ENCODE measurements at regions not wholly inside any gene's neighbourhood (a gene's known extent, or its start where the extent isn't known, plus 50 kb on each side); places are given as distances from the start of the nearest gene placed in this dataset.

DNA sequence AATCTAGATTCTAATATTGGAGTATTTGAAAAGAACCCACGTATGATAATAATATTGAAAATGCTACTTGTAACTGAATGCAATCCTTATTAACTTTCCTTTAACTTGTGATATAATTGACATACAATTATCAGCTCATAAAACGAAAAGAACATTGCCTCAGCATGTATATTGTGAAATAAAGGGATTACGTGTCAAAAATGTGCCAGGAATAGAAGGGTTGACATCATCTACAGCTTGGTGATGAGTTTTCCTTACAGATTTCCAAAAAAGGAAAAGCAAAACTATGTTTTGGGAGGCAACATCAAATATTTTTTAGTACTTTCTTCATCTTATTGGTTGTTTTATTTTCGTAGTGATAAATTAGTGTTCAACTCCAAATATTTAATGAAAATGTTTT lies 266.0 kb upstream of the PTGER4 start:
- DNase-seq (ENCODE audit: low read depth): no peak

DNA sequence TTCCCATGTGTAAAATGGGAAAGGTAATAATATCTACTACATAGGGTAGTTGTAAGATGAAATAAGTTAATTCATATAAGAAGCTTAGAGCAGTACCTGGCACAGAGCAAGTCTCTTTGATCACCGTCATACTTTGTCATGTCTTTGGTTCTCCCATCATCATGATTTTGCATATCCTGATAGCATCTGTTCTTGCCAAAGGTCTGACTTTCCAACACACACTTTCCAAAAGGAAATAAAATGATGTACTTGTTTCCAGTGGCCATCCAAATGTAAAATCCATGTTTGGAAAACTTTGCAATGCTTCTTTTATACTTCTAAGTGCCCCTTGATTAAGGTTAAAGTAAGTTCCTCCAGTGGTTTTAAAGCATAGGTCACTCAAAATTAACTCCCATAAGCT lies 266.9 kb upstream of the PTGER4 start:
- DNase-seq (ENCODE audit: low read depth): no peak

DNA sequence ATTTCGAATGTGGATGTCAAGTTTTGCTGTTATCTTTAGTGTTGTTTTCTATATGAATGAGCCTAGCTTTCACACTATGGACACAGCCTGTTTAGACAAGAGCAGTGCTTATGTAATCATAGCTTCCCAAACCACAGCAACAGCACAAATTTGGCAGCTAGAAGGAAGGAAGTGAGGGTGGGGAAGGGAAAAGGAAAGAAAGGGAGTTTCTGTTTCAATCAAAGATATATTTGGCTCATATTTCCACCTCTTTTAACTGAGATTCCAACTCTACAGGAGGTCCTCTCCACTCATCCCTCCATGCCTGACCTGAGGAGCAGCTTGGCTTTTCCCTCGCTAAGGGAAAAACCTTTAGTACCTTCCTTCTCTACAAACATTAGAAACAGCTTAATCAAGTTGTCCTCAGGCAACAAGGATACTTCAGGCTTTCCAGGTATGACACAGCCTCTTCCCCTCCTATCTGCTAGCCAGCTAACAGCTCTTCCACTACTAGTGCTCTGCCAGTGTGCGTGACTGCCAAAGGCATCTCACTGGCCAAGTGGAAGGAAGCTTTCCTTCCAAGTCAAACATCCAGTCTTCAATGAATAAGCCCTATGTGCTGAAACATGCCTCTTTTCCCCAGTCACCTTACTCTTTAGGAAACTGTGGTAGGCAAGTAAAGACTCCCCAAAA lies 268.6 kb upstream of the PTGER4 start:
- no peak for DNase-seq (ENCODE audit: low read depth)

DNA sequence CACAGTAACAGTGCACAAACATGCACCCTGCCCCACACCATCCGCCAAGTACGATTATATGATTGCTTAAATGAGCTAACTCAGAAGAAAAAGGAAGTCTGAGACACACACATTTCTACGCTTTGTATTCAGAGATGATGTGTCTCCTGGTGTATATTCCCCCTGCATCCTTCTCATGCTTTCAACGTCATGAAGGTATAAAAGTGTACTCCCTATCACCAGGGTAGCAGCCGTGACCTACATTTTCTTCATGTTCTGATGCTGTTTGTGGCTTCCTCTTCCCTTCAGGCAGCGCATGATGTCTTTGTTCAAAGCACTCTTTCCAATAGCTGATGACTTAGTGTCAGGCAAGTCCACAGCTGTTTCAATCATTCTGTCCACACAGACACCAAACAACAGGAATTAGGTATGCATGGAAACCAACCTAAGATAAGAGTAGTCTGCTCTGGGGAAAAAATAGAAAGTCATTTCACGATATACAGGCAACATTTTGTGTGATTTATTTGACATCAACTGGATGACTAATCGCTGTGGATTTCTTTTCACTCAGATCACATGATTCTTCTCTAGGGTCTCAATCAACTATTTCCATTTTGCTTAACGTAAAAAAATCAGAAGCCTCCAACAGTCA lies 269.4 kb upstream of the PTGER4 start:
- DNase-seq (ENCODE audit: low read depth): peak; percentile 41

DNA sequence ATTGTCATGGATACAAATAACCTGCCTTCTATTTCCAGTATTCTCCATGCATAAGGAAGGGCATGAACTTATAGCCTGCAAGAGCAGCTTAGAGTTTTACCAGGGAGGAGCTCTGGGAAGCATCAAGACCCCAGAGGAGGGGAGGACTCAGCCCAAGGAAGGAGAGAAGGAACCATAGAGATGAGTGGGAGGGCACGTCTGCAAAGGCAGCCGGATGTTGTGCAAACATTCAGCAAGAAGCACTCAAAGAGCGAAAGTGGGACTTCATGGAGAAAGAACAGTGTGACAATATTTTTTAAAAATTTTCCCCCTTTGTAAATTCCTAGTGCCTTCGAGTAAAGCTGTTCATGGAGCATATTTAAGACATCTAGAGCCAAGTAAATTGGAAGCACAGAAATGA lies 270.1 kb upstream of the PTGER4 start:
- DNase-seq (ENCODE audit: low read depth): no peak

DNA sequence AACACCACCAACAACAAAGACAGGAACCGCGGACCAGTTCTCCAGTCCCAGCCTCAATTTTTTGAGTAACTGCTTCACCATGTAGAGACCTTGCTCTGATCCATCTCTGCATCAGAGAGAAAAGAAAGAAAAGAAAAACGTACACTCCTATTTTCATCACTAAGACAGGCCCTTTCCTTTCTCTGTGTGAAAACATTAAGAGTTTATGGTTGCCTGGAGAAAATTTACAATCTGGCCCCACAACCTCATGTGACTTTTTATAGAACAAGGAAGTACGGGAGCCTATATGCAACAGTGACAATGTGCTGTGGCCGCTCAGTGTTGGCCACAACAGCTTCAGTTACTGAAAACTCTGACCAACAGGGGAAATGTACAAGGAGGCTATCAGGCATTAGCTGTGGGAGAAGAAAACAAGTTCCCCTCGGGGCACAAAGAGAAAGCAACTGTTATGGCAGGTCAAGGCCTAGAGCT lies 272.9 kb upstream of the PTGER4 start:
- no peak for DNase-seq (ENCODE audit: low read depth)

DNA sequence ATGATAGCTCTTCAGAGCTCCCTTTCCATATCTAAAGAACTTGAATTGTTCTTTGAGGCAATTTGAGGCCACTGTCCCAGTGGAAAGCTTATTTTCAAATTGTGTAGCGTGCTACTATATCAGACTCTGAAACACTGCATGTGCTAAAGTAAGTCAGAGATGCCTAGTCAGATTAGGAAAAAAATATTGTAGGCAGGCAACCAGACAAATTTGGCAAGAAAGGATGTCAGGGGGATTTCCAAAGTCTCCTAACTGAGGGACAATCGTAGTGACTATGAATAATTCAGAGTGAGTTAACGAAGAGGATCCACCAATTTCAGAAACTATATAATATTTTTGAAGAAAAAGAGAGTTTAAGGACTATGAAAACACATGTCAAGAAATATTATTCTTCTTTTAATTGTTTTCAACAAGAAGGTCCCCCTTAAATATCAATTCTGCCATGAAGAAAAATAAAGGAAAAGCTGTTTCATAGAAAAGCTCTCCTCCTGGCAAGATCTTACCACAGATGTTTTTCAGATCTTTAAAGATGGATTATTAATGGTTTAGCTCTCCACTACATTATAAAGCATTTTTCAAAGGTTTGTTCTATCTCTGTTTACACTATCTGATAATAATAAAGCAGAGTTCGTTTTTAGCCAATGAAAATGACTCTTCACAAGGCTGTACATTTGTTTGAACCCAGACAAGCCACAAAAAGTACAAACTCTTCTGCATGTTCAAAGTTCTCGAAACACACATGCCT lies 273.5 kb upstream of the PTGER4 start:
- DNase-seq (ENCODE audit: low read depth): no peak

DNA sequence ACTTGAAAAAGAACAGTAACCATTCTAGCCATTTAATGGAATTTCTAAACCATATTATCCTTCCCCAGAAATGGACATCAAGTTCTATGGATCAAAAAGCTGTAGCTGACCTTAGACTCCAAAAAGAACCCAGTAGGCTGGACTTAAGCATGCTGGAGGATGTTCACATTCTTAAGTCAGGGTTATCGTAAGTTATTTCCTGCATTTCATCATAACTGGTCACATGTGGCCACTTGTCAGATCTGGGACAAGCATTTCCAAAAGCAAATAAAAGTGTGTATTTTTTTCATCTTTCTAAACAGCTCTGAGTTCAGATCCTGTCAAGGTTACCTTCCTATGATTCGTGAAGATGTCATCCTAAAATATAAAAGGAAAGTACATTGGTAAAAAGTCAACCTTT lies 274.5 kb upstream of the PTGER4 start:
- no peak for DNase-seq (ENCODE audit: low read depth)

DNA sequence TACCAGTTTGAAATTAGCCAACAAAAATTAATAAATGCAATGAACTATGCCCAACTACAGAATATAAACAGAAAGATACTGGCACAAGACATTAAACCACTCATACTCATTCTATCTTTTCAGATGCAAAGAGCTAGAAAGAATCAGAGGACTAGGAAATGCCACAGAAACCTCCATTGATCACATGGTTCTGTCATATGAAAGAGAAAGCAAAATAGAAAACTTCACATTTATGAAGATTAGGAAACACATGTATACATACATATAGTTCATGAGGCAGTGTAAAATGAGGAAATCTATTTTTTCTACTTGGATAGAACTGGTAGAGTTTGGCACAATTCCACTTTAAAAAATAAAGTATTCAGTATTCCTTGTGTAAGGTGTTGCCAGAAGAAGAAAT lies 275.1 kb upstream of the PTGER4 start:
- no peak for DNase-seq (ENCODE audit: low read depth)

DNA sequence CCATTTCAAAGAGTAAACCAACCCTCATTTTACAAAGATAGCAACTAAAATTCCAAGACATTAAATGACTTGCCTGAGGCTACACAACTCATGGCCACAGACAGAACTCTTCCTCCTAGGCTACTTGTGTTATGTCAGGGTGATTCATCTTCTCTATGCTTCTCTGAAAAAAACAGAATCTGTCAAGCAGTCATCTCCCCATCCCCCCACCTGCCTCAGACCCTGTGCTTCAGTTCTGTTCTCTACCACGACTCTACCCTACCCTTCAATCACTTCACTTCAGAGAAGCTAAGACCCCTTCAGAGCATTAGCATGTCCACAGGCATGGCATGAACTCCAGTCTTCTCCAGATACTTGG lies 277.7 kb upstream of the PTGER4 start:
- no peak for DNase-seq (ENCODE audit: low read depth)

DNA sequence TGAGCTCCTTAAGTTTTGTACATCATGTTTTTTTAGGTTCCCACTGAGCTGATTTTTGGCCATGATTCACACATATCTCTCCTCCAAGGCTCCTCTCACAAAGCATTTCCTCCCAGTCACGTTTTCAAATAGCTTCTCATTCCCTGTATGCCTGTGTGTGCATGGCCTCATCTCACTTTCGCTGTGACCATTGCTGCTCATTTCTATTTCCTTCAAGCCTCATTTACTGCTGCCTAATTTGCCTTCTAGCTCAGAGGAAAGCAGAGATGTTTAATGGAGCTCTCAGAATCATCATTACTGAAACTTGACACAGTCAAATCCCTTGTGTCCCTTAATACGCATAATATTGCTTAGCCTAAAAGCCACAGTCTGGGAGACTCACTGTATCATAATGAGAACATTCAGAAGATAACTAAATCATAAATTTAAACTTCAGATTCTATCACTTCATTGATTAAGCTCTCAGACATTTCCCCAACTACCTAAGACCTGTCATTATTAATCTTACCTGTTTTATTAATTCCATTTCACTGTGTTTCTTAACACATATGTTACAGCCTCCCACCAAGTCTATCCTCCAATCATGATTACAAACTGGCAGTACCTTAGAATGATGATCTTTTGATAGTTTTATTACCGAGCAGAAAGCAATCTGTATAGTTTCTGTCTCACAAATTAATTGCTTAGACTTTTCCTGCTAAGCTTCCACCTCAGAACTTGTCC lies 278.3 kb upstream of the PTGER4 start:
- no peak for DNase-seq (ENCODE audit: low read depth)

DNA sequence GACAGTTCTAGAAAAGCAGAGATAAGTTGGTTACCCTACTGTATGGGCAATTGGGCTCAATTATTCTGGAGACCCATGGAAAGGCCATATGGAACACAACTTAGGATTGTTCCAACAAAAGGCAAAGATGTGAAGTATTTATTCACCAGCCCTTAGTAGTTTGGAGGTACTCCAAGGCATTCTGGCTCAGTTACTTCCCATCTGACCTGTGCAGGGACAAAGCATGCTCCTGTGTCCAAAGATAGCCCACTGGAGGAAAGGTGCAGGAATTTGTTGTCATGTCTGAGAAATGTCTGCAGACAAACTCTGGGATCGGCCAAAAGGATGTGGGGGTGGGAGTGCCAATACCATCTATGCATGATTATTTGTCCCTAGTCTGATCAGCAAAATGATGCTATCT lies 279.5 kb upstream of the PTGER4 start:
- DNase-seq (ENCODE audit: low read depth): no peak

DNA sequence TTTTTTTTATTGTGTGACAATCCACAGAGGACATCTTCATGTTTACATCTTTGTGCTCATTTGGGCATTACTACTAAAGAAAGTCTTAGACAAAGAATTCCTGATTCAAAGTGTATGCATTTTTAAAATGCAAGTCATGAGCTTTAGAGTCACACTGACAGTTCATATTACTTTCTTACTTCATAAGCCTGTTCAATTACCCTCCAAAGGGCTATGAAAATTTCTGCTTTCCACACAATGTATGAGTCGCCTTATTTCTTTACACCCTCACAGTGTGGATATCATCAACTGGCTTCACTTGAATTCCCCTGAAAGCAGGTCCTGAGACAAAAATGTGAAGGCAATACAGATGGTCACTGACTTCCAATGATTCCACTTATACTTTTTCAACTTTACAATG lies 280.4 kb upstream of the PTGER4 start:
- no peak for DNase-seq (ENCODE audit: low read depth)

DNA sequence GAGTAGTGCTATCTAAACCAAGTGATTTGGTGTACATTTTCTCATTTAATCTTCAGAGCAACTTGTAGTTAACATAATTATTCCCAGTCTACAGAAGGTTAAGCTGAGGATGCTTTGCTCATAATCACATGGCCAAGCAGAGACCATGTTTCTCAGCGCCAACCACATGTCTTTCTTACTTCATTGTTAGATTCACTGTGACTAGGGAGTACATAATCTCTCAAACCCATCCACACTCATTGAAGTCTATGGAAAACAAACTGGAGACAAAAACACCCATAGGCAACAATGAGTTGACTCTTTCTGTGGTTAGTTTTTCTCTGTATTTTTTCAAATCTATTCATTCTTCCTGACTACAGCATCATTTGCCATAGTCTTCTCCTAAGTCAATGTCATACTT lies 281.7 kb upstream of the PTGER4 start:
- DNase-seq (ENCODE audit: low read depth): no peak

DNA sequence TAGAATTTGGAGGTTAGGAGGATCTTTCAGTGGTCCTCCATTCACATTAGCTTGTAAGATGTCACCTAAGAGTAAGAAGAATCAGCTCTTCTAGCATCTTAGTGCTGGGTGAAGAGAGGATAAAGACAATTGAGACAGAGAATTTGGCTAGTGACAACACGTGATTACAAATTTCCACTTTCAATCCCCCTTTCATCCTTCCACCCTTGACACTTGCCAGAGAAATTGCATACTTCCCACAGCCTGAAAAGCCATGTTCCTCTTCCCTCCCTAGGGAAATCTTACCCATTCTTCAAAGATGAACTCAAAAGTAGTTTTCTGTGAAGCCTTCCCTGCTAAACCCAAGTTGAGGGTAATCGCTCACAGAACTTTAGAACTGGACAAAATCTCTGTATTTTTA lies 282.6 kb upstream of the PTGER4 start:
- DNase-seq (ENCODE audit: low read depth): no peak

DNA sequence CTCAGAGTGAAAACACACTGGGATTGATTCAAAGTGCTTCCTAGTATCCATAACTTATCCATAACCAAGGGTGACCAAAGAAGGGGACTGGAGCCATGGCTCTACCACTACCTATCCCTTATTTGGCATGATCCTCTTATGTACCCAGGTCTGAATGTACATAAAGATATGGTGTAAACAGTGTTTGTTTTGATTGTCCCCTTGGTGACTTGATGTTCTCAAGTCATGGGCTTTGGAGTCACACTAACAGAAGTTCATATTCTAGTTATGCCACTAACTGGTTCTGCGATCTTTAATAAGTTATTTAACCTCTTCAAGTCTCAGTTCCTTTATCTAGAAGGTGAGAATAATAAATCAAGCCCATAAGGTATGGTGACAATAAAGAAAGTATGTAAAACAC lies 283.4 kb upstream of the PTGER4 start:
- DNase-seq (ENCODE audit: low read depth): no peak

DNA sequence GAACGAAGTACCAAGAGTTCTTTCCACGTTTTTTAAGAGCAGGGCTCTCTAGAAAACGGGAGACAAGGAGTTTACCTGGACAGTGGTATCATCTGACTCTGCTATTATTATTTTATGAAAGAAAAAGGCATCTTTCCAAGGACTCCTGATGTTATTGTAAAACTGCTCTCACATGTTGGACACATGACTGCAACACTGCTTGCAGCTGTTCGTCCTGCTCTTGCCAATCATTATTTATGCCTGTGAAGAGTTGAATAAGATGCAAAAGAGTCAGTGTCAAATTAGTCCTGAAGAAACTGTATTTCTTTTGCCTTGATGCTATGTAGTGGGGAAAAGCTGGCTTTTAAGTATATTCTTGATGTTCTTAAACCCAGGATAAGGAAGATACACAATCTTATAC lies 284.5 kb upstream of the PTGER4 start:
- no peak for DNase-seq (ENCODE audit: low read depth)

DNA sequence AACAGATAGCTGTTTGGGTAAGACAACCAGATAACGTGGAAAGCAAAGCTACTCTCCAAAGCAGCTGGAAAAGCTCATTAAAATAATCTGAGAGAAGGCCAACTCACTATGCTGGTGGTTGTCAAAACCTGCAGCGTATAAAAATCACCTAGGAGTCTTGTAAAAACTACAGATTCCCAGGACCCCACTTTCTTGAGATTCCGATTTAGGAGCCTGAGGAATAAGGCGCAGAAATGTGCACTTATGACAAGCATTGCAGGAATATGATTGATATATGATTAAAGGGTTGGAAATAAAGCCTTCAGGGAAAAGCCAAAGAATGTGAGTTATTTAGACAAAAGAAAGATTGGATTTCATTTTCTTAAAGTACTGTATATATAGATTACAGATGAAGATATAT lies 285.0 kb upstream of the PTGER4 start:
- no peak for DNase-seq (ENCODE audit: low read depth)

DNA sequence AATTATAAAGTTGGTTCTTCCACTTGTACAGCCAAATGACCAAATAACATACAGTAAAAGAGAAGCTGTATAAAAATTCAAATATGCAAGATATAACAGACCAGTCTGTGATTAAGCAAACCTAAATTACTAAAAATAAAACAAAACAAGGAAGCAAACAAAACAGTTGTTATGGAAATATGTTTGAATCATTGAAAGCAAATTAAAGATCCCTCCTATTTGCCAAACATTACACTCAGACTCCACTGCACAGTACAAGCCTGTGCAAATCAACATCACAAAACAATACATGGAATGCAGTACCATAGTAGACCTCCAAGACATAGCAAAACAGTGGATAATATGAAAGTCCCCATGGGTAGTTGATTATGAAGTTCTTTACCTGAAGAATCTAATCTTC lies 288.1 kb upstream of the PTGER4 start:
- DNase-seq (ENCODE audit: low read depth): no peak

DNA sequence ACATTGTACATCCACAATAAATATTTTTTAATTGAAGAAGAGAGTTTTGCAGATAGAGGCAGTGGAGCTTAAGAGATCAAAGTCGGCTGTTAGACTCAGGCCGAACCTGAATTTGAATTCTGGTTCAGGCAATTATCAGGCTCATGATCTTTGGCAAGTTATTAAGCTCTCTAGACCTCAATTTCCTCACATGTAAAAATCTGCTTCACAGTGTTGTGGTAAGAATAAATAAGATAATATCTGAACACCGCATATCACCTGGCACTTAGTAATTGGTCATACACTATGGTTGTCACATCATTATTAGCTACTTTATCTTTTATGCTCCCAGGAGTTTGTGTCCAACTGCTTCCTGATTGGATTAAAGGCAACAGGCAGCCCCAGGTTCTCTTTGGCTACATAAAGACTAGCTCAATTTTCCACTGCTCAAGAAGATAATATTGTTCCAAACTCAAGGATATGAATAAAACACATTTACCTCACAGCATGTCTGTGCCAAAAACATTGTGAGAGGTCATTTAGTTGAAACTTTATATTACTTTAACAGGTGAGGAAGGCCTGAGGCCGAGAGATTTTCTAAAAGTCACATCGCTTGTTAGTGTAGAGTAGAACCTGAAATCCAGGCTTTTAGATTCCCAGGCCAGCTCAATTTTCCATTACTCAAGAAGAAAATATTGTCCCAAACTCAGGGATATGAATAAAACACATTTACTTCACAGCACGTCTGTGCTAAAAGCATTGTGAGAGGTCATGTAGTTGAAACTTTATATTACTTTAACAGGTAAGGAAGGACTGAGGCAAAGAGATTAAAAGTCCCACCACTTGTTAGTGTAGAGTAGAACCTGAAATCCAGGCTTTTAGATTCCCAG lies 289.2 kb upstream of the PTGER4 start:
- DNase-seq (ENCODE audit: low read depth): no peak

DNA sequence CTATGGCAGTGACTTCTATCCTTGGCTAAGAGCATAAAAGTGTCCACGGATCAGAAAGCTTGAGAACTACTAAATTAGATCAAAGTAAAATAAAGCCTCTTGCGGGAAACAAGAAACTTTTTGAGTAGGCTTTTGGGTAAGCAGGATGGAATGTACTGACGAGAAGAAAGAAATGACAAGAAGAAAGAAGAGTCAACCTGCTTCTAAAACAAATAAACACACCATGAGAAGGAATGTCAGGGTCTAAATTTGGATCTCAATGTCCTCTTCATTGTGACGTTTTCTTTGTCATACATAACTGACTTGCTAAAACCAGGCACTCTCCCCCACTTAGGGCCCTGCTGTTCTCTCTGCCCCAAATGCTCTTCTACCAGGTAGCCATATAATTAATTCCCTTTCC lies 290.1 kb upstream of the PTGER4 start:
- DNase-seq (ENCODE audit: low read depth): no peak

DNA sequence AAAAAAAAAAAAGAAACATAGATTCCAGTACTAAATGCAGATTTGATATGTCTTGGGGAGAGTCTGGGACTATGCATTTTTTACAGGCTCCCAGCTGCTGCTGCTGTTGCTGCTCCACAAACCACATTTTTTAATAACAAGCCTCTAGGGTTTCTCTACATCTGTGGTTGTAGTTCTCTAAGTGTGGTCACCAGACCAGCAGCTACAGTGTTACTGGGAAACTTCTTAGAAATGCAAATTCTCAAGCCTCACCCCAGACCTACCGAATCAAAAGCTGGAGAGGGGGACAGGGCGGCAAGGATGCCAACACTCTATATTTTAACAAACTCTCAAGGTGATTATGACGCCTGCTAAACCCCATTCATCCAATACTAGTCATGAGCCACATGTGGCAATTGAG lies 293.4 kb upstream of the PTGER4 start:
- no peak for DNase-seq (ENCODE audit: low read depth)

Measured in stimulated activated CD8-positive, alpha-beta memory T cell treated with anti-CD3 and anti-CD28 coated beads, Interleukin-15, amount 100 ng/mL, for 1 hour (primary cell).